GM12892 (cell line): ENCODE measurements at regions not wholly inside any gene's neighbourhood (a gene's known extent, or its start where the extent isn't known, plus 50 kb on each side); places are given as distances from the start of the nearest gene placed in this dataset.

ENCODE experiments used
- POLR2A ChIP-seq: IDR thresholded peaks from 2 replicates; pipeline ENCODE4 v1.6.1; 2011; ENCODE audit warnings: low read depth, low read length, control low read depth
- POLR2AphosphoS5 ChIP-seq: IDR thresholded peaks from 2 replicates; pipeline ENCODE4 v1.6.1; 2011; ENCODE audit warnings: low read depth, low read length, control low read depth
- TAF1 ChIP-seq: IDR thresholded peaks from 2 replicates; pipeline ENCODE4 v1.6.1; 2011; ENCODE audit warnings: low read depth, mild to moderate bottlenecking, control low read depth, low read length, borderline replicate concordance

GRCh38 chr5:38011668-38012188 is 171.9 kb upstream of the GDNF start:
- TF ChIP-seq POLR2A (no peak), POLR2AphosphoS5 (no peak), TAF1 (no peak)
